ENCODE measurements at regions not wholly inside any gene's neighbourhood (a gene's known extent, or its start where the extent isn't known, plus 50 kb on each side); places are given as distances from the start of the nearest gene placed in this dataset.

DNA sequence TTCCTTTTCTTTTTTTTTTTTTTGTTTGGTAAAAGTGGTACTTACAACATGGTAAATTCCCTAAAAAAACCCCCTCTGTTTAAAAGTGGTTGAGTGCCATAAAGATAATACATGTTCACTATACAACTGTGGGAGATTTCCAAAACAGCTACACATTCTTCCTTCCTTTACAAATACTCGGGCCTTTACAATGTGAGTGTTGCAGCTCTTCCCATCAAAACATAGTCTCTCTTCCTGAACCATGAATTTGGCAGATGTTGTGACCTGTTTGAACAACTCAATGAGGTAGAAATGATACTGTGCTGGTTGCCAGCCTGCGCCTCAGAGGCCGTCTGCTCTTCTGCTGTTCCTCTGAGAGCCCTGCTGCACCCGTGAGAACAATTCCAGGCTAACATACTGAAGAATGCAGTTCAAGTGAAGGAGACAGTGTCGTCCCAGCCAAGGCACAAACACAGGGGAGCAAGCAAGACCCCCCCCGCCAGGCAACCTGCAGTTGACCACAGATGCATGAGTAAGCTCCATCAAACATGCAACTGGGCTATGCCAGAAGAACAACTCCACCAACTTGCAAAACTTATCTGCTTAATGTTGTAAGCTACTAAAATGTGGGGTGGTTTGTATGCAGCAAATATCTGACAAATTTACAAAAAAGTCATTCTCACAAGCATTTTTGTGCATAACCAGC is 645.0 kb downstream of the PCDH7 start:
- H2BK15ac ChIP-seq (ENCODE audit: low read depth, low read length): no peak overlapping the region
- H4K91ac ChIP-seq (ENCODE audit: insufficient read length, low read depth, low read length): no peak overlapping the region
- H3K79me2 ChIP-seq (ENCODE audit: insufficient read depth, low read length): no peaks in the 10 kb centered on the region
- H3K23ac ChIP-seq (ENCODE audit: insufficient read length, low read depth, low read length): no peak overlapping the region
- H3K9me3 ChIP-seq (ENCODE audit: control insufficient read depth, low read depth, low read length): no peaks in the 10 kb centered on the region
- Mint-ChIP-seq H3K4me1 (no peaks in the 10 kb centered on the region; a peak in 1 of 4 replicates), H3K27me3 (ENCODE audit: low read depth) (no peaks in the 10 kb centered on the region), H3K4me3 (no peak overlapping the region), H3K36me3 (ENCODE audit: insufficient read depth in 1 of 3, low read depth in 3 of 3) (no peaks in the 10 kb centered on the region), H3K9me3 (no peaks in the 10 kb centered on the region), H3K27ac (peak overlapping the region in 1 of 3 experiments; percentile 57; a peak in 1 of 7 replicates)
- H2BK12ac ChIP-seq (ENCODE audit: insufficient read length, low read depth, low read length): no peak overlapping the region
- H2AFZ ChIP-seq (ENCODE audit: low read length): no peak overlapping the region
- no peak overlapping the region for H3K4ac ChIP-seq (ENCODE audit: low read depth, low read length)
- no peak overlapping the region for H3K27ac ChIP-seq (ENCODE audit: insufficient read length, low read depth, low read length)
- no peak overlapping the region for H3K9ac ChIP-seq (ENCODE audit: extremely low read depth, insufficient read length, low read length)
- no peak overlapping the region for H4K5ac ChIP-seq (ENCODE audit: insufficient read length, low read depth, low read length)
- TF ChIP-seq, protein P1, sequence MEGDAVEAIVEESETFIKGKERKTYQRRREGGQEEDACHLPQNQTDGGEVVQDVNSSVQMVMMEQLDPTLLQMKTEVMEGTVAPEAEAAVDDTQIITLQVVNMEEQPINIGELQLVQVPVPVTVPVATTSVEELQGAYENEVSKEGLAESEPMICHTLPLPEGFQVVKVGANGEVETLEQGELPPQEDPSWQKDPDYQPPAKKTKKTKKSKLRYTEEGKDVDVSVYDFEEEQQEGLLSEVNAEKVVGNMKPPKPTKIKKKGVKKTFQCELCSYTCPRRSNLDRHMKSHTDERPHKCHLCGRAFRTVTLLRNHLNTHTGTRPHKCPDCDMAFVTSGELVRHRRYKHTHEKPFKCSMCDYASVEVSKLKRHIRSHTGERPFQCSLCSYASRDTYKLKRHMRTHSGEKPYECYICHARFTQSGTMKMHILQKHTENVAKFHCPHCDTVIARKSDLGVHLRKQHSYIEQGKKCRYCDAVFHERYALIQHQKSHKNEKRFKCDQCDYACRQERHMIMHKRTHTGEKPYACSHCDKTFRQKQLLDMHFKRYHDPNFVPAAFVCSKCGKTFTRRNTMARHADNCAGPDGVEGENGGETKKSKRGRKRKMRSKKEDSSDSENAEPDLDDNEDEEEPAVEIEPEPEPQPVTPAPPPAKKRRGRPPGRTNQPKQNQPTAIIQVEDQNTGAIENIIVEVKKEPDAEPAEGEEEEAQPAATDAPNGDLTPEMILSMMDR (conservative IDR thresholded peaks at IDR 0.05): no peak
- H4K8ac ChIP-seq (replicated peaks; ENCODE audit: insufficient read length, low read depth, low read length): no peak overlapping the region
- H3T11ph ChIP-seq (ENCODE audit: low read length): no peak overlapping the region
- no peak overlapping the region for H2BK5ac ChIP-seq (ENCODE audit: insufficient read length, low read length)
- no CpG with 5 or more reads among the region's 6 CpGs for WGBS (ENCODE audit: extremely low coverage, insufficient read length, low lambda C conversion rate)
- no peaks in the 10 kb centered on the region for H4K20me1 ChIP-seq (ENCODE audit: control insufficient read depth, insufficient read depth, insufficient read length)
- no peaks in the 10 kb centered on the region for H3K79me1 ChIP-seq (ENCODE audit: insufficient read depth, low read depth, low read length, poor library complexity, severe bottlenecking)
- H3K18ac ChIP-seq (ENCODE audit: insufficient read length, low read depth, low read length): no peak overlapping the region
- no peak overlapping the region for H3K56ac ChIP-seq (ENCODE audit: insufficient read length, low read depth, low read length)
- no peak overlapping the region for H2AK5ac ChIP-seq (ENCODE audit: insufficient read length, low read length)
- H3K23me2 ChIP-seq (ENCODE audit: insufficient read length, low read depth, low read length, poor library complexity, severe bottlenecking): no peaks in the 10 kb centered on the region
- DNase-seq: no peak
- H2BK120ac ChIP-seq (ENCODE audit: low read depth, low read length, poor library complexity, severe bottlenecking): no peak overlapping the region
- H3K27me3 ChIP-seq (ENCODE audit: insufficient read depth, low read length): no peaks in the 10 kb centered on the region
- H3K4me2 ChIP-seq (ENCODE audit: insufficient read depth, insufficient read length, low read length): no peak overlapping the region
- H2BK20ac ChIP-seq (ENCODE audit: low read depth, low read length, poor library complexity, severe bottlenecking): no peak overlapping the region
- H3K4me1 ChIP-seq (ENCODE audit: insufficient read depth, low read length): no peaks in the 10 kb centered on the region
- no peak overlapping the region for H3K14ac ChIP-seq (ENCODE audit: insufficient read depth, low read length)

All from H9 (cell line).